Testis (tissue), 2 donors: ENCODE measurements at regions not wholly inside any gene's neighbourhood (a gene's known extent, or its start where the extent isn't known, plus 50 kb on each side); places are given as distances from the start of the nearest gene placed in this dataset.

Experiments
- POLR2A ChIP-seq: fragments of 450-650 bp; IDR thresholded peaks from one replicate; pipeline ENCODE4 v1.6.1; 2017; ENCODE audit warnings: antibody characterized with exemption, mild to moderate bottlenecking, moderate library complexity
- TF ChIP-seq, protein P1 (sequence below), 3 experiments: fragments of 450-650 bp in 2 of 3; fragments of 200-600 bp in 1 of 3; sonication (generic) in 1 of 3; IDR thresholded peaks; one replicate each; pipeline ENCODE4 v1.5.1; 2016 to 2019; ENCODE audit warnings: antibody characterized with exemption in 3 of 3, mild to moderate bottlenecking in 2 of 3, moderate library complexity in 1 of 3

DNA sequence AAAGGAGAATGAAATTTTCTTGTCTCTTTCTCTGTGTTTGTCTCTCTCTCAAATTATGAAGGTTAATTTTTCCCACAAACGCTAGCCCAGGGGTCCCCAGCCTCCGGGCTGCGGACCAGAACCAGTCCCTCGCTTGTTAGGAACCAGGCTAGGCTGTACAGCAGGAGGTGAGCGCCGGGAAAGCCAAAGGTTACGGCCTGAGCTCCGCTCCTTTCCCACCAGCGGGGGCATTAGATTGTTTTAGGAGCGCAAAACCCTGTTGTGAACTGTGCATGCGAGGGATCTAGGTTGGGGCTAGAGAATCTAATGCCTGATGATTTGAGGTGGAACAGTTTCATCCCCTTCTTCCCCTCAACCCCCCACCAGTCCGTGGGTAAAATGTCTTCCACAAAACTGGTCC lies 74.7 kb upstream of the ZNF385D start:
- no peak for TF ChIP-seq POLR2A
- TF ChIP-seq, protein P1, sequence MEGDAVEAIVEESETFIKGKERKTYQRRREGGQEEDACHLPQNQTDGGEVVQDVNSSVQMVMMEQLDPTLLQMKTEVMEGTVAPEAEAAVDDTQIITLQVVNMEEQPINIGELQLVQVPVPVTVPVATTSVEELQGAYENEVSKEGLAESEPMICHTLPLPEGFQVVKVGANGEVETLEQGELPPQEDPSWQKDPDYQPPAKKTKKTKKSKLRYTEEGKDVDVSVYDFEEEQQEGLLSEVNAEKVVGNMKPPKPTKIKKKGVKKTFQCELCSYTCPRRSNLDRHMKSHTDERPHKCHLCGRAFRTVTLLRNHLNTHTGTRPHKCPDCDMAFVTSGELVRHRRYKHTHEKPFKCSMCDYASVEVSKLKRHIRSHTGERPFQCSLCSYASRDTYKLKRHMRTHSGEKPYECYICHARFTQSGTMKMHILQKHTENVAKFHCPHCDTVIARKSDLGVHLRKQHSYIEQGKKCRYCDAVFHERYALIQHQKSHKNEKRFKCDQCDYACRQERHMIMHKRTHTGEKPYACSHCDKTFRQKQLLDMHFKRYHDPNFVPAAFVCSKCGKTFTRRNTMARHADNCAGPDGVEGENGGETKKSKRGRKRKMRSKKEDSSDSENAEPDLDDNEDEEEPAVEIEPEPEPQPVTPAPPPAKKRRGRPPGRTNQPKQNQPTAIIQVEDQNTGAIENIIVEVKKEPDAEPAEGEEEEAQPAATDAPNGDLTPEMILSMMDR (IDR thresholded peaks at IDR 0.05) = no peak
